ENCODE measurements at regions not wholly inside any gene's neighbourhood (a gene's known extent, or its start where the extent isn't known, plus 50 kb on each side); places are given as distances from the start of the nearest gene placed in this dataset.

DNA sequence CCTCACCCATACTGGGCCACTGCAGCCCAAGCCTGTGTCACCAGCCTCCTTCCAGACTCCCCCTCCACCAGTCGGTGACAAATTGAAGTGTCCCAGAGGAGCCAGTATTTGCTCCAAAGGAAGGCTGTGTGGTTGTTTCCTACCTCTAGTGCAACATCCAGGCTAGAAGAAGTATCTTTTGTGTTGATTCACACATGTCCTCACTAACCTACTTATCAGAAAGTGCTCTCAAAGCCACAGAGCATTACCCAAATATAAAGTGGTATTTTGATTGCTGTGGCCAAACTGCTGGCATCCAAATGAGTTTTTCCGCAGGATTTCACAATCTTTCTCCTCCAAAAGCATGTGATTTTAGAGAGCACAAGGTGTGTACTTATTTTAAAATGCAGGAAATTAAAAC is 134.8 kb downstream of the CUL2 start:
- no peak for TF ChIP-seq CTCF (IDR thresholded peaks at IDR 0.05)
- TF ChIP-seq EZH2 (IDR thresholded peaks at IDR 0.05): no peak

All from neural progenitor cell (in vitro differentiated cells).